ENCODE measurements at regions not wholly inside any gene's neighbourhood (a gene's known extent, or its start where the extent isn't known, plus 50 kb on each side); places are given as distances from the start of the nearest gene placed in this dataset.

GRCh38 chr1:47660622-47661021 is 222.8 kb downstream of the FOXD2 start:
- Histone ChIP-seq H3K23ac (ENCODE audit: insufficient read length, low read depth, low read length) (no peak overlapping the region), H4K20me1 (ENCODE audit: control insufficient read depth, insufficient read depth, insufficient read length) (no peaks in the 10 kb centered on the region), H2BK15ac (ENCODE audit: low read depth, low read length) (no peak overlapping the region), H3K79me1 (ENCODE audit: insufficient read depth, low read depth, low read length, poor library complexity, severe bottlenecking) (no peaks in the 10 kb centered on the region), H2AK5ac (ENCODE audit: insufficient read length, low read length) (no peak overlapping the region), H3K4me2 (ENCODE audit: insufficient read depth, insufficient read length, low read length) (no peak overlapping the region), H3K14ac (ENCODE audit: insufficient read depth, low read length) (no peak overlapping the region), H3K4me1 (ENCODE audit: insufficient read depth, low read length) (no peaks in the 10 kb centered on the region), H4K8ac (replicated peaks; ENCODE audit: insufficient read length, low read depth, low read length) (no peak overlapping the region), H2BK5ac (ENCODE audit: insufficient read length, low read length) (no peak overlapping the region), H2BK20ac (ENCODE audit: low read depth, low read length, poor library complexity, severe bottlenecking) (no peak overlapping the region), H2BK12ac (ENCODE audit: insufficient read length, low read depth, low read length) (no peak overlapping the region), H2AFZ (ENCODE audit: low read length) (no peak overlapping the region), H4K5ac (ENCODE audit: insufficient read length, low read depth, low read length) (no peak overlapping the region), H3K27ac (ENCODE audit: insufficient read length, low read depth, low read length) (no peak overlapping the region), H2BK120ac (ENCODE audit: low read depth, low read length, poor library complexity, severe bottlenecking) (no peak overlapping the region), H3K18ac (ENCODE audit: insufficient read length, low read depth, low read length) (no peak overlapping the region), H3K27me3 (ENCODE audit: insufficient read depth, low read length) (no peaks in the 10 kb centered on the region; the same call in 1 of the 2 replicates), H3T11ph (ENCODE audit: low read length) (no peak overlapping the region), H3K9me3 (ENCODE audit: control insufficient read depth, low read depth, low read length) (no peaks in the 10 kb centered on the region), H3K23me2 (ENCODE audit: insufficient read length, low read depth, low read length, poor library complexity, severe bottlenecking) (no peaks in the 10 kb centered on the region), H3K79me2 (ENCODE audit: insufficient read depth, low read length) (no peaks in the 10 kb centered on the region), H3K56ac (ENCODE audit: insufficient read length, low read depth, low read length) (no peak overlapping the region), H3K4ac (ENCODE audit: low read depth, low read length) (no peak overlapping the region), H3K9ac (ENCODE audit: extremely low read depth, insufficient read length, low read length) (no peak overlapping the region), H4K91ac (ENCODE audit: insufficient read length, low read depth, low read length) (no peak overlapping the region)
- H3K4me1 Mint-ChIP-seq, result peaks cover 0 to 5% of the 10 kb centered on the region in 2 experiments; a peak in 1 of 4 replicates
- no peaks in the 10 kb centered on the region for H3K9me3 Mint-ChIP-seq
- H3K27ac Mint-ChIP-seq, result no peak overlapping the region
- TF ChIP-seq CTCF (conservative IDR thresholded peaks at IDR 0.05), result no peak
- WGBS (ENCODE audit: extremely low coverage, insufficient read length, low lambda C conversion rate), result no CpG with 5 or more reads among the region's 1 CpG
- no peaks in the 10 kb centered on the region for H3K36me3 Mint-ChIP-seq (ENCODE audit: insufficient read depth in 1 of 3, low read depth in 3 of 3)
- no peak overlapping the region for H3K4me3 Mint-ChIP-seq
- DNase-seq, result no peak
- H3K27me3 Mint-ChIP-seq (ENCODE audit: low read depth), result peaks cover 88% of the 10 kb centered on the region

Data from H9 (cell line).